ENCODE measurements at regions not wholly inside any gene's neighbourhood (a gene's known extent, or its start where the extent isn't known, plus 50 kb on each side); places are given as distances from the start of the nearest gene placed in this dataset.
"Not testable (repeated sequence)": the region's sequence is repeated elsewhere in the genome, so short reads cannot be mapped to it uniquely, and the experiment has no call there.

GRCh38 chr5:3484836-3485235, 110.8 kb upstream of the IRX1 start:
- no peak for DNase-seq (ENCODE audit: low spot score)

DNA sequence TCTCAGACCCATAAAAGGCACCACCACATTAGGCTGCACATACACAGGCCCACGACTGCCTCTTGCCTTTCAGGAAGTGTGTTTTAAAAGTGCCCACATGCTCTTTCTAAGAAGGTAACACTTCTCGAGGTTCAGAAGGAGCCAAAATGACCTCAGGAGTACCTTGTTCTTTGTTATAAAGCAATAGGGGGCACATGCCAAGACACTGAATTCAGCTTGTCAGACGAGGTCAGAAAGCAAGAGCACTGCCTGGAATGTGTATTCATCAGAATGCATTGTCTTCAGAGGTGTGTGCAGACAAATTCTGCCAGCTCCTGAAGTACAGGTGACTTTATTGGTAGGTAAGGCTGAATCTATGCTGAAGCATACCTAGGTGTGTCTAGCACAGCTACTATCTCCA, 114.5 kb upstream of the IRX1 start:
- no peak for DNase-seq (ENCODE audit: low spot score)

DNA sequence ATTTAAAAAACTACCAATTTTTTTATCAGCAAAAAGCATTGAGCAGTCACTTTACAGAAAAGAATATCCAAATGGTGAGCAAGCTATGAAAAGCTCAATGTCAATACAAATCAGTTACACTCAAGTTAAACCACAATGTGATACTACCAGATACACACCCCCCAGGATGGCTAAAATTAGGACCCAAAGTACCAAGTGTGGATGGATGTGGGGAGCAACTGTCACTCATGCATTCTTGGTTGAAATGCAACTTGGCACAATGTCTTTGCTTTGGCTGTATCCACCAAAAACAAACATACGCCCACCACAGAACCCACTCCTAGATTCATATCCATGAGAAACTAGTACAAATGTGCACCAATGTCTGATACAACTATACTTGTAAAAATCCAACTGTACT, 120.0 kb upstream of the IRX1 start:
- DNase-seq (ENCODE audit: low spot score) = no peak

DNA sequence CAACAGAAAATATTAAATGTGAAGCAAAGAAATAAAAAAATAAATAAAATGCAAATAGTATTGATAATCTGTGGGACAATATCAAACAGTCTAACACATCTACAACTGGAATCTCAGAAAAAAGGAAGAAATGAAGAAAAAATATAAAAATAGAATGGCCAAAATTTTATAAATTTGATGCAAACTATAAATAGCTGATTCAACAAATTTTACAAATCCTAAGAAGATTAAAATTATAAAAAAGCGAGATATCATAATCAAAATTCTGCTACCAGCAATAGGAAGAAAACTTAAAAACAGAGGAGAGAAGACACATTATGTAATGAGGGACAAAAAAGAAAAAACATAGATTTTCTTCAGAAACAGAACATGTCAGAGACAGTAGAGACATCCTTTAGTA, 129.2 kb upstream of the IRX1 start:
- no peak for DNase-seq (ENCODE audit: low spot score)

GRCh38 chr5:3460416-3460815, 135.2 kb upstream of the IRX1 start:
- no peak for DNase-seq (ENCODE audit: low spot score)

DNA sequence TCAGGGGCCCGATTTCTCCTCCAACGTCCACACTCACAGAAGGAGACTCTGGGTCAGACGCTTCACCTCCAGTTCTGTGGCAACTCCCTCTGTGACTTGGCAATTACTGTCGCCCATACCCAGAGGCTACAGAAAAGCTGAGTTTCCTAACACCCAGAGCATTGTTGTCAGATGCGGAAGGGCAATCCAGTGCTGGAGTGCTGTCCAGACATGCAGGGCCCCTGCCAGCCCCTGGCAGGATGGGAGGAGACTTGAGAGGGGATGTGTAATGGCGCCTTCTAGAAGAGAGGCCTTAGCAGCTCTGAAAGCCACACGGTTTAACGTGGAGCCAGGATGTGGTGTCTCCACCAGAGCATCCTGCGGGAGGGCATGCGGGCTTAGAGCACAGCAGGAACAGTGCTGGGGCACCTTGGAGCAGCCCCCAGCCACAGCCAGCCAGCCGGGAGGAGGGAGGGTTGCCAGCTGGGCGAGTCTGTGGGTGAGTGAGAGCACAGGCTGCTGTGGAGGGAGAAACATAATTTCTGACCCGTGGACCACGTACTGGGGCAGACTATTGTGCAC, 139.4 kb upstream of the IRX1 start:
- no peak for DNase-seq (ENCODE audit: low spot score)

GRCh38 chr5:3454028-3454427, 141.6 kb upstream of the IRX1 start:
- not testable (repeated sequence) for DNase-seq (ENCODE audit: low spot score)

GRCh38 chr5:3452622-3453021, 143.0 kb upstream of the IRX1 start:
- DNase-seq (ENCODE audit: low spot score) = no peak

- no peak for DNase-seq (ENCODE audit: low spot score)
Measured at GRCh38 chr5:3451961-3452360, 143.7 kb upstream of the IRX1 start.

GRCh38 chr5:3449481-3449880, 146.2 kb upstream of the IRX1 start:
- no peak for DNase-seq (ENCODE audit: low spot score)

DNA sequence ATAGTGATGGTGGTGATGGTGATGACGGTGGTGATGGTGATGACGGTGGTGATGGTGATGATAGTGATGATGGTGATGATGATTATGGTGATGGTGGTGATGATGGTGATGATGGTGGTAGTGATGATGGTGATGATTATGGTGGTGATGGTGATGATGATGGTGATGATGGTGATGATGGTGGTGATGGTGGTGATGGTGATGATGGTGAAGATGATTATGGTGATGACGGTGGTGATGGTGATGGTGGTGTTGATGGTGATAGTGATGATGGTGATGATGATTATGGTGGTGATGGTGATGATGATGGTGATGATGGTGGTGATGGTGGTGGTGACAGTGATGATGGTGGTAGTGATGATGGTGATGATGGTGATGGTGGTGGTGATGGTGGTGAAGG, 149.2 kb upstream of the IRX1 start:
- DNase-seq (ENCODE audit: low spot score) = no peak

DNA sequence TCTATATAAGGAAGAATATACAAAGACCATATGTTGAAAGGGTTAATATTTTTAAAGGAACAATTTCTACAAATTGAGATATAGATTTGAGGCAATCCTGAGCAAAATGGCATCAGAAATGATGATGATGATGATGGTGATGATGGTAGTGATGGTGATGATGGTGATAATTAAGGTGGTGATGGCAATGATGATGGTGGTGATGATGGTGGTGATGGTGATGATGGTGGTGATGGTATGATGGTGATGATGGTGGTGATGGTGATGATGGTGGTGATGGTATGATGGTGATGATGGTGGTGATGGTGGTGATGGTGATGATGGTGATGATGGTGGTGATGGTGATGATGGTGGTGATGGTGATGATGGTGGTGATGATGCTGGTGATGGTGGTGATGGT, 150.1 kb upstream of the IRX1 start:
- not testable (repeated sequence) for DNase-seq (ENCODE audit: low spot score)

DNA sequence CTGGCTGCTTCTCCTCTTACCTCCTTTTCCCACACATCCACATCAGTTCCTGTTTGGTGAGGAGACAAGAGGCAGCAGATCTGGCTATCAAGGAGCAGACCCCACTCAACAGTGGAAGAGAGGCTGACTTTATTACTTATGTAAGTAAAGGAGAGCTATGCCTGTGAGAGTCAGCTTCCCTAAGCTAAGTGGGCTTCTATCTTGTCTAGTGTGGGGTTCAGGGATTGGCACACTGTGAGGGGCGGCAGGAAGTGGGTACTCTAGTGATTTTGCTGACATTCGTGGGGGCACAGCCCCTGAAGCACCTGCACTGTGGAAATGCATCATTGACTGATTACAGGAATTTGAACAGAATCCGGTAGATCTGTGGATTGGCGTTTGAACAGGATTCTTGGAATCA, 163.5 kb upstream of the IRX1 start:
- DNase-seq (ENCODE audit: low spot score) = no peak

DNA sequence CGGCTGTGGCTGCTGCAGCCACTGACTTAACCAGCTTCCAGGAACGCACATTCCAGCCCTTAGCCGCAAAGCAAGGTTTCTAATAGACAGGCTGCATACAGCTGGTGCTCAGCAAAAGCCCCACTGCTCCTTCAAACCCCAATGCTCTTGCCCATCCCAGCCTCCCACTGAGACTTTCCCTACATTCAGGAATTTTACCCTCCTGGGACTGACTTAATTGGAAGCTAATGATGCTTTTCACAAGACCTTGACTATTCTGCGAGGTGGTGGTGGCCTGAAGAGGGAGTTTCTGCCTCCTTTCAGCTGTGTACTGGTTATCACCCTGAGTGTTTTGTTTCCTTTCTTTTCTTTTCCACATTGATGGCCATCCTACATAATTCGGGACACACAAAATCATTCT, 164.9 kb upstream of the IRX1 start:
- DNase-seq (ENCODE audit: low spot score) = no peak

DNA sequence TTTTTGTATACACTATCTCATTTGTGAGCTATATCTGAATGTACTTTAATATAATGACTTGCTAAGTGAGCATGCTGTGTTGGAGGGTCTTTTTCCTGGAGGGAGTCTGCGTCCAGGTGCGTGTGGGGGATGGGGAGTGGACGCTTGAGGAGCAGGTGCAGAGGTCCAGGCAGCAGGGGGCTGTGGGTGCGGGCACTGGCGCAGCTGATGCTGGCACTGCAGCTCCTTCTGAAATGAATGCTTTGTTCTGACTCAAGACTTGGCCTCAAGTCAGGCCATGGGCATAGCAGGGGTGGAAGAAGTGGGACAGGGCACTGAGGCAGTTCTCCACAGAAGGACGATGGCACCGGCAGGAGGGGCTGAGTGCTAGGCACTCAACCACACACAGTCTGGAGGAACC, 165.7 kb upstream of the IRX1 start:
- peak; percentile 3 for DNase-seq (ENCODE audit: low spot score)

GRCh38 chr5:3428334-3428733, 167.3 kb upstream of the IRX1 start:
- no peak for DNase-seq (ENCODE audit: low spot score)

- DNase-seq (ENCODE audit: low spot score) = no peak
Measured at GRCh38 chr5:3424946-3425345, 170.7 kb upstream of the IRX1 start.

DNA sequence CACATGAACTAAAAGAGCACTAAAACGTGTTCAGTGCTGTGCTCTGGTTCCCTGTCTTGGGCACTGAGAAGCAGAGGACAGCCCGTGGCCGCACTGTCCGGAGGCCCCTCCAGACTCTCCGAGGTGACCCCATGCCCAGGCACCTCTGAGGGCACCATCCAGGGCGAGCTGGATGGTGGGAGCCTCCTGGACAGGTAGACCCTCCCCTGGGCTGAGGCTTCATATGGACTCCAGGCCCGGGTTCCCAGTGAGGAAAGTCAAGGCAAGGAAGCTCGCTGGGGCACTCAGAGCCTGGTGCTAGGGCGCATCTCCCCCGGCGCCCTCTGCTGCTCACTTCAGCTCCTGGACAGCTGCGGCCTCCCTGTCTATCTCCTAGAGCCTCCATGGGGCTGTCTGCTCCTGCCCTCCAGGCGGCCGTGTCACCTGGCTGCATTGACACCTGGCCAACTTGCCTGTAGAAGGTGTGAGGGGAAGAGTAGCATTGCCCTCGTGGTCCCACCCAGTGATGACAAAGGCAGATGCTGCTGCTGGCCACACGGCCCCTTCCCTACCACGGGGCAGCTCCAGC, 178.2 kb upstream of the IRX1 start:
- no peak for DNase-seq (ENCODE audit: low spot score)

- no peak for DNase-seq (ENCODE audit: low spot score)
Measured at GRCh38 chr5:3414371-3414770, 181.3 kb upstream of the IRX1 start.

DNA sequence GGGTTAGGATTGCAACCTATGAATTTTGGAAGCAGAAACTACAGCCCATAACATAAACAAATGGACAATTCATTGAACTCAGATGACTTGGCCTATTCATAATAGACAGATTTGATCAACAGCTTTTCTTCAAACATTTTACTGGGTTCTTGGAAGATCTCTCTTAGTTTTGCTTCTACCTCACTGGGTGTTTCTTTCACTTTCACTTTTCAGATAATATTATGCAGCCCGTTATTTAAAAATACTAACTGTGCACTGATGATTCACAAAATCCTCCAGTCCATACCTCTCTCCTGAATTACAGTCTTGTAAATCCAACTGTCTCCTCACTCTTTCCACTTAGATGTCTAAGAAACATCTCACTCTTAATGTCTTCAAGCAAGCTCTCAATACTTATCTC, 183.5 kb upstream of the IRX1 start:
- no peak for DNase-seq (ENCODE audit: low spot score)

GRCh38 chr5:3411363-3411762, 184.3 kb upstream of the IRX1 start:
- no peak for DNase-seq (ENCODE audit: low spot score)

GRCh38 chr5:3401635-3402034, 194.0 kb upstream of the IRX1 start:
- DNase-seq (ENCODE audit: low spot score) = no peak

DNA sequence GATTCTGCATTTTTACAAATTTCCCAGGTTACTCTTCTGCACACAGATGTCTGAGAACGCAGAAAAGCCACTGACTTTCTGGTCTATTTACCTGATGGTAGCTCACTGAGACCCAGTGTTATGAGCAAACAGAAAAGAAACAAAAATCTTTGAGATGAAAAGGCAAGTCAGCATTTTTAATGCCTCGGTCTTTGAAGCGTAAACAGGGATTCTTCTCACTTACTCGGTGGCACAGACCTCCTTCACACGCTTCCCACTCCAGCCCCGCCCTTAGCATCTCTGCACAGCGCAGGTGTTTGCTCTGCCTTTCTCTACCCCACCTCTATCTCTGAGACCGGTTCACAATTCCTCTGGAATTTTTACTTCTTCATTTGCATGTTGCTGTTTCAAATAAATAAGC, 195.0 kb upstream of the IRX1 start:
- DNase-seq (ENCODE audit: low spot score) = no peak

DNA sequence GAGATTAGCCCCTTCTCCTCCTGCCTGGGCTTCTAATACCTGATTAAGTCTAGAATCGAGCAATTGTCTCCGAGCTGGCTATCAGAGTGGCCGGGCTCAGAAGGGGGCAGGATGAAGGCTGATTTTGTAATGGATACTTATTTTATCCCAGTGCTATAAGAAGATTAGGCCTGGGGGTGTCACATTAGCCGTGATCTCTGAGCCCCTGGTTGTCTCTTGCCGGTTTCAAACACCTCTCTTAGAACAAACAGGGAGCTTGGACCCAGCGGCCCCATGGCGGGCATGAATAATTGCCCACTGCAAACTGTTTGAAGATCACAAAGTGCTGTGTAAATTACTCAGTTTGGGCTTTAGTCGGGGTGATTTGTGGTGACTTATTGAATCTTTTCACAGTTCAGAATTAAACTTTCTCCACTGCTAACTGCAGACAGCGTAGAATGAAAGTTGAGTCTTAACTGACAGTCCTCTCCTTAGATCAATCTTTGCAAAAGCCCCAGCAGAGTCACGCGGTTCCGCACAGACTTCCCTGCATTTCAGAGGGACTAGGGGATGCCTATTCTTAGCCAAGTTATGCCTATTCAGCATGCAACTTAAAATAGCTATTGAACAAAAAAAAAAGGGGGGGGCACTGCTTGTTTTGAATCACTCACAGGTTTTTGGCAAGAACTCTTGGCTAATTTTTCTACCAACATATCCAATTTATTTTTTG, 200.6 kb upstream of the IRX1 start:
- no peak for DNase-seq (ENCODE audit: low spot score)
